ENCODE measurements at regions not wholly inside any gene's neighbourhood (a gene's known extent, or its start where the extent isn't known, plus 50 kb on each side); places are given as distances from the start of the nearest gene placed in this dataset.

GRCh38 chr20:22922987-22923386 is 112.1 kb upstream of the SSTR4 start:
- no peak for FAIRE-seq

DNA sequence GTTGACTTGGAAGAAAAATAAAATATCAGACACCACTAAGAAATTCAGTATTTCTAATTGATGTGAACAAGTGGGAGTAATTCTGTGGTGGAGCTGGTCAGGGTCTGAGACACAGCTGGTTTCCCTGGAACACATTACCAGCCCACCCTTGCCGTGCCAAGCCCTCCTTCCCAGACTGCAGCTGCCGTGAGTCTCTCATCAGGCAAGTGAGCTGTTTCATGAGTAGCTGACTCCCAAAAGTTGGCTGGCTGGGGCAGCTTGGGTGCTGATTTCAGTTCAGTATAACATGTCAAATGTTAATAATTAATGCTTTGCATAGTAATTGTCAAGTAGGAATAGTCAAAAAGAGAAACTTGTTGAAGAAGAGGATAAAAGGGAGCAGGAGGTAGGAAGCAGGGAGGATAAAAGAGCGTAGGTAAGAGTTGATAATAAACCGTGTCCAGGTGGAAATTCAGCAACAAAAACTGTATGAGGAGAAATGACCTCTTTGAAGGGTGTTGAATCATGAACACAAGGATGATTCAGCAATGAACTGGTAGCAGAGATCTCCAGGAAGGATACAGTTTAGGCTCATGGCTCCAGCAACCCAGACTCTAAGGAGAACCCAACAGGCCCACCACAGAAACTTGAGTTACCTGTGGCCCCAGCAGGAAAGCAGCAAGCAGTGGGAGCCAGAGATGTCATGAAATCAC is 110.9 kb upstream of the SSTR4 start:
- no peak for FAIRE-seq

DNA sequence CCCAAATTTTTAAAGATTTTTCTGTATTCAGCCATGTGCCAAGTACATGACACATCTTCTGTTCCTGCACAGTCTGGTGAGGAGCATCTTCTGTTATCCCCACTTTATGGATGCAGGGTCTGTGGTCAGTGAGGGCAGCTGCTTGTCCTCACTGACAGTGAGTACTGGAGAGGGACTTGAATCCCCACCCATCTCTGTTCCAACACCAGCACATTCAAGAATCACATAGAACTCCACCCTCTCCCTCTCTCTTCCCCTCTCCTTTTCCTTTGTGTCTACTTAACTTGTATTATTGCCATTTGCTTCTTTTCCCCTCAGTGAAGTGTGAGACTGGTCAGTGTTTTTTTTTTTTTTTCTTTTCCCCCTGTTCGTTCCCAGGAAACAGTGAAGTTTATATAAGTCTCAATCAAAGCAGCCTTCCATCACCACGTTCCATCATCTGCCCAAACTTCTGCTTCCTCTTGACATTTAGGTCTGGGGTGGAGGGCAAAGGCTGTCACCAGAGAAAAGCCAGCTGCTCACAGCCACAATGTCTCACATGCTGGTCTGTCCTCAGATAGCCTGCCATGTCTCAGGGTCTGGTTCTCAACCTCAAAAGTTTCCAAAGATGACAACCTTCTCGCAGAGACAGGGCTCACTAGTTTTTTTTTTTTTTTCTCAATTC is 110.0 kb upstream of the SSTR4 start:
- no peak for FAIRE-seq

- no peak for FAIRE-seq
Observed at GRCh38 chr20:22925613-22925983, 109.5 kb upstream of the SSTR4 start.

DNA sequence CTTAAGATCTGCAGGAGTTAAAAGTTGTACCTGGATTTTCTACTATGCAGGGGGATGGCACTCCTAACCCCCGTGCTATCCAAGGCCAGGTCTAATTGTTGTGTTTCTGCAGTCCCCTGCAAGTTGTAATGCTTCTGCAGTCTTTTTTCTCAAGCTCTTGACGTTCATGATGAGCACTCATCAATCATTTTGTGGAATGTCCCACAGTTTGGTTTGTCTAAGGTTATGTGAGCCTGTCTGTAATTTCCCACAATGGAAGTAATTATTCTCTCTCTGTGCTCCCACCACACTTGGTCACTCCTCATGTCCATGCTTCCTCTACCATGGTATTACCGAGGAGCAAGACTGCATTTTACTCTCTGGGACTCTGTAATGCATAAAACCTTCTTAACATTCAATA is 107.6 kb upstream of the SSTR4 start:
- FAIRE-seq, result no peak

DNA sequence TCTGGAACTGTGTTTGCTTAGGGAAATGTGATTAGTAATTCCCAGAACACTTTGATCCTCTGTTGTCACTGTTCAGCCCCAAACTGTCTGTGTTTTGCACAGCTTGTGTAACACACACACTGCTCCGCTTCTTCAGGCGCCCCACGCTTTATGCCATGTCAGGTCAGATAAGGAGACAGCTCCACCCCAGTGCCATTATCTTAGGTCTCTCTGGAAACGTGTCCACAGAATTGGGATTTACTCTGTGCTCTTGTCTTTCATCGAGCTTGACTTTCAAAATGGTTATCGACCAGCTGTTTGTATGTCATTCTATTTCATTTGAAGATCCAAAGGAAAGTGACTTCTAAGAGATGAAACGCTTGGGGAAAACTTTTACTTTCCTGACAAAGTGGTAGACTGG is 106.4 kb upstream of the SSTR4 start:
- FAIRE-seq, result no peak

- no peak for FAIRE-seq
Observed at GRCh38 chr20:22929661-22930060, 105.5 kb upstream of the SSTR4 start.

GRCh38 chr20:22931653-22932608 is 103.2 kb upstream of the SSTR4 start:
- no peak for FAIRE-seq

DNA sequence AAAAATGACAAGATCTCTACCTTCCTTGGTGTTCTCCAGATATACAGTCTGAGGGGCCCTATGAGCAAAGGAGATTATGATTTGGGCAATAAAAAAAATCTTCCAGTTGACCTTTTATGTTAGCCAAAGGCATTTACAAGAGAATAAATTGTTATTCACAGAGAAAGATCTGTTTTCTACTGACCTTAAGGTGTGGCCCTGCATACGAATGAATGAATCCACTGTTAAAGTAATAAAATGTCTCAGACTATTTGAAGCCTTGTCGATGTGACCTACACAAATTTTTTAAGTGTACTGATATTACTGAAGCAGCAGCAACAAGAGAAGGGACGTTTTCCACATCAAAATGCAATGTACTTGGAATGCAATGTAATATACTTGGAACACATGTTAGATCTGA is 95.9 kb upstream of the SSTR4 start:
- FAIRE-seq, result no peak

DNA sequence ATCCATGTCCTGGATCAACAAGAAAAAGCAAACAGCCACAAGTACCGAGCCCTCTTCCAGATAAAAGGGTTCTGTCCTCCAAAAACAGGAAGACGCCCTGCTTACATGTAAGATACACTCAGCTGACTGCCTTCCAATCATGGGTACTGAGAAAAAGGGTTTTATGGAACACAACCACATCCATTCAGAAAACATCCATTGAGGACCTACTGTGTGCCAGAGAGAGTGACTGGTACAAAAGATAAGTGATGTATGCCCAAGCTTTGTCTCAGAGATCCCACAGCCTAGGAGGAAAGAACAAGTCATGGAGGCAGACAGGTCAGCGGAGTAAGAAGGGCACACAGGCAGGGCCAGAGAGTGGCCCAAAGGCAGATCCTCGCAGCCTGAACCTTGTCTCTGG is 94.8 kb upstream of the SSTR4 start:
- no peak for FAIRE-seq

DNA sequence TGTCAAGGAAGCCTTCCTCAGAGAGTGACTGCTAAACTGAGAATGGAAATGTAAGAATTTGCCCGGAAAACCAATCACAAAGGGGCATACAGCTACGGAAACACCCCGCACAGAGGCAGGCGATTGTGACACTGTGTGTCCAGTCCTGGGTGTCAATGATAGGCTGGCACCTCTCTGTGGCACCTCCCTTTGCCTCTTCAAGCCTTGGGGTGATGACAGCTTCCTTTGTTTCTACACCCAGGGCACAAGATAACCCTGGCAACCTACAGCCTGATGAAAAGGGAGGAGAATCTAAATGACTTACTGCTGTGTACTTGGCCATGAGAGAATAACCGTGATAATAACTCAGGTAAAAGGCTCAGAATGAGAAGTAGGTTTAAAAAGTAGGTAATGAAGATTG is 93.6 kb upstream of the SSTR4 start:
- no peak for FAIRE-seq

DNA sequence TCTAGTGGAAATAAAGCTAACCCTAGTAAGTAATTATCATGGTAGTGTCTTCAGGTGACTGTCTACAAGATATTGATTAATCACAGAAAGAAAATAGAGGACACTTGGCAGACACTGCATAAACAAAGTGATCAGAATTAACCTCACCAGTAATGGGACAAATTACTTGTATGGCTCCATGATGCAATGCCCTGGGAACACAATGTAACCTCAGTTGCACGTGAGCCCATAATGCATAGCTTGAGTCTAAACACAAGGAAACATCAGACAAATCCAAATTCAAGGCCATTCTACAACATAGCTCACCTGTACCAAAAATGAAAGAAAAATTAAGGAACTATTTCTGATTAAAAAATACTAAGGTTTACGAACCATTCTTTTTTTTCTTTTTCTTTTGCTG is 92.4 kb upstream of the SSTR4 start:
- FAIRE-seq, result no peak

DNA sequence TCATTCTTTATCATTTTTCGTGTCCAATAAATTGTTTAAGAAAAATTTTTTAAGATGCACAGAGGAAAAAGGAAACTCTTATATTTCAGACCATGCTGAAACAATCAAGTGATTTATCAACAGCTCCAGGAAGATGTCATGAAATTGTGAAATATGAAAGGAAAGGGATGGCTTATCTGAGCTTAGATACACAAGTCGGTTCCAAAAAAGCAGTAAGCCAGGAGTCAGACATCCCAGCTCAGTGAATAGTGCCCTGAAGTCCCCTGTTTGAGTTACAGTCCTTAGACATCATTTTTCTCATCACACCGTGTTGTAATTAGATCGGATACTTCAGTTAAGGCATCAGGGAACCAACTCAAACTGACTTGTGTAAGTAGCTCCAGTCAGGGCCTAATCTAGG is 91.0 kb upstream of the SSTR4 start:
- FAIRE-seq, result no peak

DNA sequence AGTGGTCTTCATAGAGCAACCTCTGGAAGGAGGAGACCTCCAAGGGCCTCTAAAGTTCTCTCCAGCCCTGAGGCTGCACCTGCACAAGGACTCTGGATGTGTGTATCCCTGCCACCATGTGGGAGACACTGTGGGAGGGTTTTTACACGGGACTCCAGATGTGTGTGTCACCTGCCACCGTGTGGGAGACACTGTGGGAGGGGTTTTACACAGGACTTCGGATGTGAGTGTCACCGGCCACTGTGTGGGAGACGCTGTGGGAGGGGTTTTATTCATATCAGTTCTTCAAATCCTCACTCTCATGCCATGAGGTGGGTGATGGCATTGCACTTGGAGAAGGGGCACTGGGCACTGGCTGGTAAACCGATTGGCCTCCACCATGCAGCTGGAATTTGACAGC is 90.2 kb upstream of the SSTR4 start:
- FAIRE-seq, result no peak

- no peak for FAIRE-seq
Observed at GRCh38 chr20:22946596-22946995, 88.5 kb upstream of the SSTR4 start.

DNA sequence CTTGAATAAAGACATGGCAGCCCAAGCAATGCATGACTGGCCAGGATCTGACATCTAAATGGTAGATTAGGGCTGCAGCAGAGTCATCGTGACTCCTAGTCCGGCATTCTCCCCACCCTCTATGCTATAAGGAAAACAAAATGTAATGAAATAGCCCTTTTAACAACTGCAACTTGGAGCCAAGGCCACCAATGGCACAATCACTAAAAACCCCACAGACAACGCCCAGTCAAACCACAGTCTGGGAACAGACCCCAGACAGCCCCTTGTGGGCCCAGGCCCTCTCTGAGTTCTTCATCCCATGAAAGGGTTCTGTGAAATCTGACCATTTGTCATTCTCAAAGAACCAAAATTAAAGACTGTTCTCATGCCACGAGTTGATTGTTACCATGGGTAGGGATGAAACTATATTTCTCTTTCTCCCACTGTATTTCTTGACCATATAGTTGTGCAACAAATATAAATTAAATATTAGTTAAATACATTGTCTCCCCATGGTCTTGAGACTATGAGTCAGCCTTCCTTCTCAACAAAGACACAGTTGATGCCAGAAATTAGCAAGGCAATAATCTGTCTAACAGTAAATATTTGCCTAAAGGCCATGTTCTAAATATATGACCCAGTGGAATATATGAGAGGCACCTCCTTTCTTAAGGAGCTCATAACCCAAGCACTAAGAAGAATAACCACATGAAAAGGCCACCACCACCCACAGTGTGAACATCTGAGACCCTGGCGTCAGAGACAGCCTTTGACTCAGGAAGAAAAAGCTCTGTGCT is 85.6 kb upstream of the SSTR4 start:
- FAIRE-seq, result no peak

- FAIRE-seq, result no peak
Observed at GRCh38 chr20:22951966-22952365, 83.1 kb upstream of the SSTR4 start.

DNA sequence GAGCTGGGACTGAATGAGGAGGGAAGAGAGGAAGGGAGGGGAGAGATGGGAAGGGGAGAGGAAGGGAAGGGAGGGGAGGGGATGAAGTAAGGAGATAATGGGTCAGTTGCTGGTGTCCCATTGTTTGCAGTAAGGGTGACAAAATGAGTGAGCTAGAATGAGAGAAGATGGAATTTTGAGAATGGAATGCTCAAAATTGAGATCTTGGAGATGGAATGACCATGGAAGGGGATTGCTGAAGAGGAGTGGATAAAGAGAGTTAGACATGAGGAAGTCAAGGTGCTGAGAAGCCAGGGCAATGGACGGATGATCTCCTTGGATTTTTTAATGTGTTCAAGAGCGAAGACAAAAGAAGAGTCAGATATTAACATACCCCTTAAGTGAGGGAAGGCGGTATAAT is 80.5 kb upstream of the SSTR4 start:
- FAIRE-seq, result no peak

- no peak for FAIRE-seq
Observed at GRCh38 chr20:22958390-22958789, 76.7 kb upstream of the SSTR4 start.

- no peak for FAIRE-seq
Observed at GRCh38 chr20:22962567-22963439, 72.3 kb upstream of the SSTR4 start.

DNA sequence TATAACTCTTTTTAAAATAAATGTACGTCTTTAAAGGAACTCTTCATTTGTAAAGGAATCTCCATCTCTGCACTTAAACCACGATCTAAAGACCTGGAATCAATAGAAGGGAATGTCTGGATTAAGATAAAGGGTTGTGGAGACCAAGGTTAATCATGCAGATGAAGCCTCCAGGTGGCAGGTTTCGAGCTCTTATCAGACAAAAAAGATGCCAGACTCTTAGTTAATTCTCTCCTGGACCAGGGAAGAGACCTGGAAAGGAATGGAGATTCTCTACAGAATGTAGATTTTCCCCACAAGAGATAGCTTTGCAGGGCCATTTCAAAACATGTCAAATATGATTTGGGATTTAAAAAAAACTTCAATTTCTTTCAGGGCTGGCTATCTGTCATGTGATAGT is 71.5 kb upstream of the SSTR4 start:
- FAIRE-seq, result no peak

All from islet of Langerhans (tissue), 1 donor.